GM12878 (cell line): ENCODE measurements at regions not wholly inside any gene's neighbourhood (a gene's known extent, or its start where the extent isn't known, plus 50 kb on each side); places are given as distances from the start of the nearest gene placed in this dataset.

Experiments
- ATAC-seq: fragments of 200-7000 bp; cut with Tn5 transposase; 3 replicates; pipeline ENCODE4 v1.9.1; 2020; ENCODE audit warnings: mild to moderate bottlenecking, moderate library complexity
- BruUV-seq: library from RNA; stranded (reverse); fragments of 400-500 nt; replicated peaks from 2 replicates; lab custom pipeline; 2021; lab: Mats Ljungman, UMichigan
- CTCF ChIA-PET: fragments of 300-600 bp; sonication (Branson Sonifier 250); formaldehyde crosslinking; extraction: SDS; loops from one replicate; lab custom pipeline; 2021; ENCODE audit warnings: inconsistent platforms; lab: Yijun Ruan, JAX
- POLR2A ChIA-PET: fragments of 350-600 bp; formaldehyde crosslinking; extraction: SDS; loops from one replicate; lab custom pipeline; 2021; ENCODE audit warnings: inconsistent platforms; lab: Charles Lee
- RAD21 ChIA-PET: fragments of 300-600 bp; sonication (Branson Sonifier 250); formaldehyde crosslinking; loops from one replicate; lab custom pipeline; 2023; ENCODE audit warnings: antibody characterized with exemption; ENCODE audit not compliant: unreplicated experiment; lab: Charles Lee
- SMC1A ChIA-PET: fragments of 300-600 bp; sonication (Branson Sonifier 250); formaldehyde crosslinking; loops from one replicate; lab custom pipeline; 2023; ENCODE audit not compliant: unreplicated experiment, uncharacterized antibody; lab: Charles Lee
- DNase-seq: peaks from one replicate; pipeline ENCODE4 v3.0.0-alpha.2; 2011; ENCODE audit warnings: low read depth, low spot score
- FAIRE-seq: peaks from 3 replicates; lab custom pipeline; 2011; peaks lifted over from hg19 to GRCh38; lab: Jason Lieb, UNC
- H2AFZ ChIP-seq: 2 replicates; pipeline ENCODE4 v1.6.0; 2011; ENCODE audit warnings: low read depth, low read length, control low read depth; ENCODE audit not compliant: control insufficient read depth
- H3K27ac ChIP-seq: 2 replicates; pipeline ENCODE4 v1.5.1; 2011; ENCODE audit warnings: control low read depth; ENCODE audit not compliant: control insufficient read depth, insufficient read depth
- H3K27me3 ChIP-seq, 2 experiments: replicated peaks in 1 of 2; 2 replicates each; pipeline versions ENCODE4 v1.6.0 to v1.6.1; 2011; ENCODE audit warnings: low read length in 1 of 2; ENCODE audit not compliant: control insufficient read depth in 2 of 2, insufficient read depth in 2 of 2
- H3K36me3 ChIP-seq, 2 experiments: 2 replicates each; pipeline ENCODE4 v1.5.1; 2011; ENCODE audit warnings: low read length in 1 of 2; ENCODE audit not compliant: control insufficient read depth in 2 of 2, insufficient read depth in 2 of 2
- H3K4me1 ChIP-seq: 2 replicates; pipeline ENCODE4 v1.6.1; 2011; ENCODE audit warnings: mild to moderate bottlenecking, low read length, moderate library complexity, mixed read lengths; ENCODE audit not compliant: control insufficient read depth, insufficient read depth
- H3K4me2 ChIP-seq: 2 replicates; pipeline ENCODE4 v1.6.0; 2011; ENCODE audit warnings: control low read depth; ENCODE audit not compliant: control insufficient read depth, insufficient read depth
- H3K4me3 ChIP-seq: fragments of 200-600 bp; sonication (generic); 2 replicates; pipeline ENCODE4 v1.5.1; 2016
- H3K79me2 ChIP-seq: 2 replicates; pipeline ENCODE4 v1.6.0; 2011; ENCODE audit warnings: low read length; ENCODE audit not compliant: control insufficient read depth, insufficient read depth
- H3K9ac ChIP-seq: 2 replicates; pipeline ENCODE4 v1.8.0; 2011; ENCODE audit warnings: low read length, control low read depth, mixed read lengths; ENCODE audit not compliant: control insufficient read depth, insufficient read depth
- H3K9me3 ChIP-seq: replicated peaks from 3 replicates; pipeline ENCODE4 v1.5.1; 2011; ENCODE audit warnings: mild to moderate bottlenecking, low read length; ENCODE audit not compliant: control insufficient read depth, insufficient read depth
- H4K20me1 ChIP-seq: 2 replicates; pipeline ENCODE4 v1.6.0; 2011; ENCODE audit not compliant: control insufficient read depth, insufficient read depth
- ASH2L ChIP-seq: fragments of 300-600, 200-600 bp; sonication (generic); IDR thresholded peaks from 2 replicates; pipeline ENCODE4 v1.6.1; 2017; ENCODE audit warnings: low read depth, mild to moderate bottlenecking, borderline replicate concordance
- ATF2 ChIP-seq: IDR thresholded peaks from 2 replicates; pipeline ENCODE4 v1.6.1; 2012; ENCODE audit warnings: low read length, inconsistent platforms
- EGR1 ChIP-seq, 2 experiments: IDR thresholded peaks; 1 replicate in 1 of 2; 2 replicates in 1 of 2; pipeline ENCODE4 v1.6.1; 2011 to 2012; ENCODE audit warnings: low read depth in 2 of 2, low read length in 2 of 2, borderline replicate concordance in 1 of 2, mild to moderate bottlenecking in 1 of 2, moderate library complexity in 1 of 2
- GATAD2B ChIP-seq: fragments of 450-650 bp; conservative IDR thresholded peaks from 2 replicates; pipeline ENCODE4 v1.6.1; 2017; ENCODE audit warnings: low read depth, mild to moderate bottlenecking, moderate library complexity
- HSF1 ChIP-seq: fragments of 150-350 bp; IDR thresholded peaks from 2 replicates; pipeline ENCODE4 v1.6.1; 2014; ENCODE audit warnings: mild to moderate bottlenecking, low read depth, low read length
- JUND ChIP-seq: IDR thresholded peaks from 2 replicates; pipeline ENCODE4 v1.6.1; 2012; ENCODE audit warnings: low read depth, mild to moderate bottlenecking, low read length, improper control_type of control experiment, moderate library complexity
- MTA2 ChIP-seq: fragments of 450-650 bp; IDR thresholded peaks from 2 replicates; pipeline ENCODE4 v1.6.1; 2016; ENCODE audit warnings: low read depth, mild to moderate bottlenecking, moderate library complexity
- MYC ChIP-seq: IDR thresholded peaks from 2 replicates; pipeline ENCODE4 v1.6.1; 2011; ENCODE audit warnings: mild to moderate bottlenecking, low read length, moderate library complexity, inconsistent platforms; ENCODE audit not compliant: insufficient read depth, insufficient replicate concordance, insufficient read length, severe bottlenecking
- PBX3 ChIP-seq: IDR thresholded peaks from 2 replicates; pipeline ENCODE4 v1.6.1; 2011; ENCODE audit warnings: mild to moderate bottlenecking, low read depth, low read length, moderate library complexity; ENCODE audit not compliant: insufficient replicate concordance
- PKNOX1 ChIP-seq: fragments of 450-650 bp; IDR thresholded peaks from 2 replicates; pipeline ENCODE4 v1.6.1; 2016; ENCODE audit warnings: mild to moderate bottlenecking
- POLR2A ChIP-seq: IDR thresholded peaks from 2 replicates; pipeline ENCODE4 v1.6.1; 2011; ENCODE audit warnings: low read depth, mild to moderate bottlenecking, low read length
- RAD51 ChIP-seq: fragments of 450-650 bp; IDR thresholded peaks from 2 replicates; pipeline ENCODE4 v1.6.1; 2016; ENCODE audit warnings: moderate library complexity, mild to moderate bottlenecking, inconsistent platforms
- SUPT20H ChIP-seq: IDR thresholded peaks from 2 replicates; pipeline ENCODE4 v1.6.1; 2011; ENCODE audit warnings: low read depth, mild to moderate bottlenecking, low read length, moderate library complexity, borderline replicate concordance; ENCODE audit not compliant: control insufficient read depth
- TCF12 ChIP-seq: IDR thresholded peaks from 2 replicates; pipeline ENCODE4 v1.6.1; 2011; ENCODE audit warnings: low read depth, mild to moderate bottlenecking, low read length
- ZBED1 ChIP-seq: IDR thresholded peaks from 2 replicates; pipeline ENCODE4 v1.6.1; 2016; ENCODE audit warnings: borderline replicate concordance
- ZBTB4 ChIP-seq: fragments of 450-650 bp; formaldehyde crosslinking; IDR thresholded peaks from 2 replicates; pipeline ENCODE4 v1.4.0; 2022; ENCODE audit warnings: mild to moderate bottlenecking, moderate library complexity
- WGBS: methylation state at CpG from one replicate; pipeline ENCODE4 v1.1.6; 2016; ENCODE audit warnings: low lambda C conversion rate; ENCODE audit not compliant: insufficient replicate concordance, insufficient coverage; ENCODE audit errors: missing lambda C conversion rate; 5-methylcytosine and 5-hydroxymethylcytosine counted together
- in situ Hi-C: fragments of 300-500 bp; cut with MboI; formaldehyde crosslinking; loops from 9 replicates; pipeline ENCODE4 v1.14.3; 2018; ENCODE audit warnings: mixed read lengths
- intact Hi-C: fragments of 100-400 bp; cut with micrococcal nuclease; formaldehyde crosslinking; loops from one replicate; pipeline ENCODE4 v1.14.2; 2022; ENCODE audit not compliant: unreplicated experiment

- POLR2A ChIA-PET: no interaction called here
- no peaks in the 10 kb centered on the region for H3K9me3 ChIP-seq
- WGBS: 3% methylated on average over 3 of the region's 3 CpGs
- RAD21 ChIA-PET: interaction anchor here (1.8 kb wide), 1 partner anchor 95 kb away, joined by 4 read pairs; no protein-coding TSS in a partner anchor
- H3K4me2 ChIP-seq: no peak overlapping the region
- no TSS peak for BruUV-seq
- H2AFZ ChIP-seq: no peak overlapping the region
- SMC1A ChIA-PET: no interaction called here
- no peaks in the 10 kb centered on the region for H3K36me3 ChIP-seq
- intact Hi-C loops (no loop called here), in situ Hi-C loops (no loop called here)
- FAIRE-seq (no peak), DNase-seq (no peak), ATAC-seq (peak; percentile 16; the same call in 1 of the 3 replicates)
- H3K4me3 ChIP-seq: no peak overlapping the region
- no peaks in the 10 kb centered on the region for H4K20me1 ChIP-seq
- no peak overlapping the region for H3K27ac ChIP-seq
- H3K9ac ChIP-seq: no peak overlapping the region
- H3K4me1 ChIP-seq: no peaks in the 10 kb centered on the region
- no peaks in the 10 kb centered on the region for H3K79me2 ChIP-seq
- H3K27me3 ChIP-seq: no peaks in the 10 kb centered on the region
- CTCF ChIA-PET: no interaction called here
- TF ChIP-seq ZBTB4 (CRISPR knock-in tag) (no peak), SUPT20H (no peak), GATAD2B (no peak), JUND (no peak), ATF2 (no peak), RAD51 (no peak), HSF1 (no peak), MTA2 (no peak), ASH2L (no peak), PKNOX1 (no peak), ZBED1 (no peak), PBX3 (no peak), MYC (no peak), POLR2A (no peak), TCF12 (no peak), EGR1 (IDR thresholded peaks at IDR 0.05; ENCODE audit: borderline replicate concordance in 1 of 2, low read depth in 2 of 2, low read length in 2 of 2) (no peak)
Observed at GRCh38 chr4:72208421-72209075, 176.7 kb downstream of the NPFFR2 start.
